HEK293 (cell line): ENCODE measurements at regions not wholly inside any gene's neighbourhood (a gene's known extent, or its start where the extent isn't known, plus 50 kb on each side); places are given as distances from the start of the nearest gene placed in this dataset.

Source experiments
- CTCF ChIA-PET: fragments of 350-600 bp; formaldehyde crosslinking; extraction: SDS; loops from one replicate; lab custom pipeline; 2021; ENCODE audit warnings: antibody characterized with exemption; lab: Yijun Ruan, JAX
- POLR2A ChIA-PET: fragments of 300-600 bp; formaldehyde crosslinking; extraction: SDS; loops from one replicate; lab custom pipeline; 2020; ENCODE audit warnings: antibody characterized with exemption, inconsistent platforms; lab: Yijun Ruan, JAX
- H3K27ac ChIP-seq: fragments of 200-500 bp; sonication (Bioruptor generic); 2 replicates; pipeline ENCODE4 v1.5.1; 2014; ENCODE audit warnings: low read depth, low read length, control low read depth, inconsistent platforms; ENCODE audit errors: extremely low read depth
- H3K36me3 ChIP-seq, 2 experiments: fragments of 200-500 bp in 1 of 2; sonication (Bioruptor generic) in 1 of 2; 1 replicate in 1 of 2; 2 replicates in 1 of 2; pipeline ENCODE4 v1.5.1; 2014 to 2017; ENCODE audit warnings: inconsistent platforms in 2 of 2, low read length in 2 of 2; ENCODE audit not compliant: control insufficient read depth in 2 of 2, insufficient read depth in 1 of 2
- H3K4me1 ChIP-seq: fragments of 200-500 bp; sonication (Bioruptor generic); 2 replicates; pipeline ENCODE4 v1.5.1; 2014; ENCODE audit warnings: mild to moderate bottlenecking, low read length, inconsistent platforms; ENCODE audit not compliant: control insufficient read depth, insufficient read depth
- H3K4me3 ChIP-seq: 2 replicates; pipeline ENCODE4 v1.5.1; 2011; ENCODE audit warnings: low read depth, mild to moderate bottlenecking, control low read depth, low read length, moderate library complexity
- H3K9me3 ChIP-seq: fragments of 200-500 bp; sonication (Bioruptor generic); 2 replicates; pipeline ENCODE4 v1.5.1; 2014; ENCODE audit warnings: low read depth, low read length, inconsistent platforms; ENCODE audit not compliant: control insufficient read depth, insufficient read depth
- GLIS2 ChIP-seq: fragments of 450-650 bp; formaldehyde crosslinking; IDR thresholded peaks from 2 replicates; pipeline ENCODE4 v1.5.1; 2016; ENCODE audit warnings: missing biosample characterization, missing genetic modification characterization
- KLF9 ChIP-seq: fragments of 450-650 bp; formaldehyde crosslinking; IDR thresholded peaks from 2 replicates; pipeline ENCODE4 v1.5.1; 2016; ENCODE audit warnings: missing biosample characterization, missing genetic modification characterization, low read depth
- MEIS1 ChIP-seq: sonication (generic); formaldehyde crosslinking; IDR thresholded peaks from 2 replicates; pipeline ENCODE4 v1.8.1; 2022; ENCODE audit warnings: missing genetic modification reagents, mild to moderate bottlenecking, borderline replicate concordance
- PBX3 ChIP-seq: sonication (generic); formaldehyde crosslinking; IDR thresholded peaks from 2 replicates; pipeline ENCODE4 v1.8.1; 2022; ENCODE audit warnings: mild to moderate bottlenecking, moderate library complexity, missing genetic modification reagents
- PRDM4 ChIP-seq: fragments of 450-650 bp; formaldehyde crosslinking; IDR thresholded peaks from 2 replicates; pipeline ENCODE4 v1.5.1; 2017; ENCODE audit warnings: missing biosample characterization, missing genetic modification characterization
- YY2 ChIP-seq: fragments of 450-650 bp; formaldehyde crosslinking; IDR thresholded peaks from 2 replicates; pipeline ENCODE4 v1.5.1; 2016; ENCODE audit warnings: missing biosample characterization, missing genetic modification characterization
- ZBTB10 ChIP-seq: fragments of 450-650 bp; formaldehyde crosslinking; IDR thresholded peaks from 2 replicates; pipeline ENCODE4 v1.5.1; 2016; ENCODE audit warnings: missing biosample characterization, missing genetic modification characterization
- ZBTB11 ChIP-seq: fragments of 450-650 bp; formaldehyde crosslinking; conservative IDR thresholded peaks from 2 replicates; pipeline ENCODE4 v1.5.1; 2016; ENCODE audit warnings: low read depth, missing biosample characterization, missing genetic modification characterization
- ZBTB7A ChIP-seq: fragments of 450-650 bp; formaldehyde crosslinking; IDR thresholded peaks from 2 replicates; pipeline ENCODE4 v1.5.1; 2016; ENCODE audit warnings: low read depth, missing biosample characterization, missing genetic modification characterization
- ZNF146 ChIP-seq: fragments of 450-650 bp; formaldehyde crosslinking; IDR thresholded peaks from 2 replicates; pipeline ENCODE4 v1.5.1; 2016; ENCODE audit warnings: missing biosample characterization, missing genetic modification characterization
- ZNF239 ChIP-seq: fragments of 450-650 bp; formaldehyde crosslinking; IDR thresholded peaks from 2 replicates; pipeline ENCODE4 v1.5.1; 2016; ENCODE audit warnings: missing biosample characterization, missing genetic modification characterization
- ZNF266 ChIP-seq: fragments of 450-650 bp; formaldehyde crosslinking; IDR thresholded peaks from 2 replicates; pipeline ENCODE4 v1.5.1; 2016; ENCODE audit warnings: missing biosample characterization, missing genetic modification characterization, low read depth
- ZNF280D ChIP-seq: fragments of 450-650 bp; formaldehyde crosslinking; IDR thresholded peaks from 2 replicates; pipeline ENCODE4 v1.5.1; 2016; ENCODE audit warnings: missing biosample characterization, missing genetic modification characterization
- ZNF488 ChIP-seq: fragments of 450-650 bp; formaldehyde crosslinking; IDR thresholded peaks from 2 replicates; pipeline ENCODE4 v1.5.1; 2016; ENCODE audit warnings: missing biosample characterization, missing genetic modification characterization
- ZNF596 ChIP-seq: fragments of 450-650 bp; IDR thresholded peaks from 2 replicates; pipeline ENCODE4 v1.5.0; 2018; ENCODE audit warnings: missing biosample characterization, mild to moderate bottlenecking, missing genetic modification characterization, moderate library complexity
- ZNF776 ChIP-seq: fragments of 450-650 bp; formaldehyde crosslinking; IDR thresholded peaks from 2 replicates; pipeline ENCODE4 v1.5.0; 2017; ENCODE audit warnings: missing biosample characterization, missing genetic modification characterization, borderline replicate concordance
- ZNF830 ChIP-seq: fragments of 450-650 bp; IDR thresholded peaks from 2 replicates; pipeline ENCODE4 v1.5.0; 2018; ENCODE audit warnings: missing biosample characterization, missing genetic modification characterization, low read depth, mild to moderate bottlenecking, moderate library complexity
- ZSCAN18 ChIP-seq: fragments of 450-650 bp; formaldehyde crosslinking; IDR thresholded peaks from 2 replicates; pipeline ENCODE4 v1.5.1; 2016; ENCODE audit warnings: missing biosample characterization, missing genetic modification characterization

GRCh38 chr2:118729760-118730159 is 117.7 kb downstream of the EN1 start:
- Histone ChIP-seq H3K4me3 (no peak overlapping the region), H3K27ac (no peak overlapping the region), H3K36me3 (no peaks in the 10 kb centered on the region), H3K9me3 (no peaks in the 10 kb centered on the region), H3K4me1 (no peaks in the 10 kb centered on the region)
- TF ChIP-seq ZNF830 (tag by site-specific recombination): no peak
- no peak for TF ChIP-seq ZNF280D
- TF ChIP-seq ZNF239 (tag by site-specific recombination): no peak
- CTCF ChIA-PET: no interaction called here
- POLR2A ChIA-PET: no interaction called here

GRCh38 chr2:118728984-118729383 is 118.5 kb downstream of the EN1 start:
- ChIA-PET POLR2A (no interaction called here), CTCF (no interaction called here)
- Histone ChIP-seq H3K36me3 (no peaks in the 10 kb centered on the region), H3K4me1 (no peaks in the 10 kb centered on the region), H3K9me3 (no peaks in the 10 kb centered on the region), H3K27ac (no peak overlapping the region), H3K4me3 (no peak overlapping the region)
- TF ChIP-seq KLF9 (tag by site-specific recombination) (no peak), ZNF776 (no peak), ZNF488 (tag by site-specific recombination) (no peak), MEIS1 (CRISPR knock-in tag) (no peak), ZNF146 (tag by site-specific recombination) (no peak), PBX3 (no peak), YY2 (tag by site-specific recombination) (no peak), PRDM4 (tag by site-specific recombination) (no peak), ZNF266 (tag by site-specific recombination) (no peak), ZBTB7A (tag by site-specific recombination) (no peak), ZSCAN18 (no peak), ZBTB11 (no peak), ZBTB10 (tag by site-specific recombination) (no peak), GLIS2 (tag by site-specific recombination) (no peak), ZNF596 (tag by site-specific recombination) (no peak)
